Mucosa of rectum (tissue), 2 donors: ENCODE measurements at regions not wholly inside any gene's neighbourhood (a gene's known extent, or its start where the extent isn't known, plus 50 kb on each side); places are given as distances from the start of the nearest gene placed in this dataset.

Experiments used
- H3K27ac ChIP-seq, 2 donors: one replicate each; pipeline ENCODE4 v1.7.0; 2013; ENCODE audit warnings: inconsistent platforms in 2 of 2, low read depth in 2 of 2, low read length in 2 of 2
- H3K27me3 ChIP-seq, 2 donors: one replicate each; pipeline ENCODE4 v1.7.0; 2013; ENCODE audit warnings: low read length in 2 of 2; ENCODE audit not compliant: control insufficient read depth in 2 of 2, insufficient read depth in 2 of 2
- H3K36me3 ChIP-seq, 2 donors: one replicate each; pipeline ENCODE4 v1.7.0; 2013; ENCODE audit warnings: low read length in 2 of 2; ENCODE audit not compliant: control insufficient read depth in 2 of 2, insufficient read depth in 2 of 2
- H3K4me1 ChIP-seq, 2 donors: one replicate each; pipeline ENCODE4 v1.7.0; 2013; ENCODE audit warnings: low read length in 2 of 2, mild to moderate bottlenecking in 1 of 2; ENCODE audit not compliant: control insufficient read depth in 2 of 2, insufficient read depth in 2 of 2
- H3K4me3 ChIP-seq, 2 donors: one replicate each; pipeline ENCODE4 v1.7.0; 2013; ENCODE audit warnings: low read length in 2 of 2
- H3K9ac ChIP-seq, 2 donors: one replicate each; pipeline ENCODE4 v1.7.0; 2013; ENCODE audit warnings: low read length in 2 of 2, low read depth in 1 of 2, mild to moderate bottlenecking in 1 of 2
- H3K9me3 ChIP-seq, 2 donors: one replicate each; pipeline ENCODE4 v1.7.0; 2013; ENCODE audit warnings: low read length in 2 of 2; ENCODE audit not compliant: control insufficient read depth in 2 of 2
- donor health status: healthy.
- donor health status: Normal muscosa, but diverticular disease.

DNA sequence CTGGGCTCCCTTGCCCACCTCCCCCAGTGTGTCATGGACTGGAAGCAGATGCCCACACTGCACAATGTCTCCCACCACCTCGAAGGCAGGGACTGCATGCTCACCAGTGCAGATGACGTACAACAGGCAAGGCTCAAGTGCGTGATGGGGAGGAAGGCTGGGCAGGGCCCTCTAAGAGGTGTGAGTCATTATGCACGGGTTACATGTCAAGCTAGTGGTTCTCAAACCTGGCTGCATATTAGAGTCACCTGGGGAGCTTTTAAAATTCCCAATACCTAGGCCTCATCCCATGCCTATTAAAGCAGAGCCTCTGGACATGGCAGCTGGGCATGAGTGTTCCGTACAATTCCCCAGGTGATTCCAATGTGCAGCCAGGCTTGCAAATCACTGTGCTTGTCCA lies 137.9 kb upstream of the NGF start:
- Histone ChIP-seq H3K9me3 (no peaks in the 10 kb centered on the region), H3K4me1 (no peaks in the 10 kb centered on the region)

DNA sequence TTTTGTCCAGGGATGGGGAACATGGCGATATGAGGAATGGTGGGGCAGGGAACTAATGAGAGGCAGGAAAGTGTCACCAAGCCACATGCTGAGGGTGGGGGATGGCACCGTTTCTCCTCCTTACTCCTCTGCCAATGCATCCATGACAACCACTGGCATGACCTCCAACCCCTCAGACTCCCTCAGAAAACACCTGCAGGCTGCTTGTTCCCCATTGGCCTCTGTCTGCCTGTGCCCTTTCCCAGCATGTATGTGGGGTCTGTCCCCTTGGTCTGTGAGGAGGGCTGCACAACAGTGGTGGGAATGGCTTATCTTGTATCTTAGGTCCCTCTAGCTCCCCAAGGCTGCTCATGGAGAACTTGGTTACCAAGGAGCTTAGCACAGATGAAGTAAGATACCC lies 137.2 kb upstream of the NGF start:
- Histone ChIP-seq H3K27ac (no peak overlapping the region), H3K4me3 (no peak overlapping the region), H3K4me1 (peaks cover 0 to 2% of the 10 kb centered on the region in 2 donors), H3K9me3 (no peaks in the 10 kb centered on the region), H3K36me3 (no peaks in the 10 kb centered on the region), H3K27me3 (no peaks in the 10 kb centered on the region), H3K9ac (no peak overlapping the region)

More for the DNA sequence above, 137.9 kb upstream of the NGF start:
- Histone ChIP-seq H3K36me3 (no peaks in the 10 kb centered on the region), H3K4me3 (no peak overlapping the region), H3K27ac (no peak overlapping the region), H3K9ac (no peak overlapping the region), H3K27me3 (no peaks in the 10 kb centered on the region)

DNA sequence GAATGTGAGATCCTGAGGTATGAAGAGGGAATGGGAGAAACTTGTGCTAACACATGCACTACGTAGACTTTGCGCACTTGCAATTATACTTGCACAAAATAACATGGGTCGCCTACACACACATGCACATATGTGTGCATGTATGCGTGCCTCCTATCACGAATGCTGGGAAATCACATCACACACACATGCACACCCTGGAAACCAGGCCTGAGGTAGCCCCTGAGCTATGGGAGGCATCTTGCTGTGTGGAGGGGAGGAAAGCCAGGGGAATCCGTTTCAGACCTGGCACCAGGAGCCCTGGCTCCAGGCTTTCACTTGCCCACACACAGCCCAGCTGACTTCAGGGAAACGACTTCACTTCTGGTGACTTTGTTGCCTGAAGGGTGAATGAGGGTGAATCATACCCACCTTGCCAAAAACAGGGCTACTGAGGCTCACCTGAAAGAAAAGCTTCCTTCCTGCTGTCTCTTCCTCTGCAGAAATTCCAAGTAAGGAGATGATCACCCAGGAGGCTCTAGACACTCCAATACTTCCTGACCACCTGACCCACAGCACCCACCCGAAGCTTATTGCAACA lies 136.0 kb upstream of the NGF start:
- no peak overlapping the region for H3K27ac ChIP-seq
- H3K9me3 ChIP-seq = no peaks in the 10 kb centered on the region
- no peak overlapping the region for H3K9ac ChIP-seq
- no peaks in the 10 kb centered on the region for H3K27me3 ChIP-seq
- H3K36me3 ChIP-seq = no peaks in the 10 kb centered on the region
- H3K4me1 ChIP-seq = peaks cover 0 to 3% of the 10 kb centered on the region in 2 donors
- H3K4me3 ChIP-seq = no peak overlapping the region

DNA sequence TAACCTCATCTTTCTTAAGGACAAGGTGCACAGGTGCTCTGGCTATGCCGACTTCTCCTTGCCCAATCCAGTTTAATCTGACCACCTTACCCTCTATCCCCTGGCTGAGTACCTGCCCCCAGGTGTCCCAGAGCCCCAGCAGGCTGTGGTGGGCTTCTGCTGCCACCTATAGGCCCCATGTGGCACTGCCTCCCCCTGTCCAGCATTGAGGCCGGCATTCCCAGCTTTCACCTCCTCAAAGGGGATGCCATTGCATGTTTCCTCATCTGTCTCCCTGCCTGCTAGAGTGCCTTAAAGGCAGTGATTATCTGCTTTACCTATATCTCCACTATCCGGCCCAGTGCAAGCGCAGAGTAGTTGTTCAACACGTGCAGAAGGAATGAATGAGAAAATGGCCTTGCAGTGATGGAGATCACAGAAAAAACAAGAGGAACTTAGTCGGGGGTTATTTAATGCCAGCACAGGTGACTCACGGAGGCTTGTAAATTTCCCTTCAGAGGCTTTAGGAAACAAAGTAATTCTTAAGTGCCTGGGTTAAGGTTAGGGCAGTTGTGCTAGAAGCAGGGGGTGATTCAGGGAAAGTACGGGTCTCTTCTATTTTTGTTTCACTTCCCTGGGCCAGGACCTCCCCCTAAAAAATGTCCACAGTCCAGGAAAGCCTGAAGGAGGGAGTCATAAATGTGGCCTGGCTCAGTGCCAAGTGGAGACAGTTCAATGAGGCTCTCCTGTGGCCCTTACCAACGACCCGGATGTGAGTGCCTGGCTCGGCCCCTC lies 131.8 kb upstream of the NGF start:
- no peaks in the 10 kb centered on the region for H3K9me3 ChIP-seq
- no peak overlapping the region for H3K27ac ChIP-seq
- H3K36me3 ChIP-seq = no peaks in the 10 kb centered on the region
- no peak overlapping the region for H3K4me3 ChIP-seq
- peaks cover 0 to 3% of the 10 kb centered on the region in 2 donors for H3K4me1 ChIP-seq
- H3K9ac ChIP-seq = no peak overlapping the region
- no peaks in the 10 kb centered on the region for H3K27me3 ChIP-seq

DNA sequence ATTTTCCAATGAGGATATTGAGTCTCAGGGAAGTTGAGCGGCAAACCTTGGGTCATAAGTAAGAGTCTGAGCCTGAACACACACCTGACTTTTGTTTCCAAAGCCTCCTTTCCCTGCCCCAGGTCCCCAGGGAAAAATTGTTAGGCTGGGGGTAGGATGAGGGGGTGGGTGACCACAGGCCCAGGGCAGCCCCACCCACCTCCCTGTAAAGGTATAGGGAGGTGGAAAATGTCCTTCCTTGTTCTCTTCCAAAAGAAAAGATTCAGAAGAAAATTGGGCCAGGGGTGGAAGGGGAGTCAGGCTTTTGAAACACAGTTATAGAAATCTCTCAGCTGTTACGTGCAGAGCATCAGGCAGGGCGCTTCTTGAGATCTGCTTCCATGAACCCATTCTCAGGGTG lies 129.7 kb upstream of the NGF start:
- Histone ChIP-seq H3K9ac (no peak overlapping the region), H3K27ac (no peak overlapping the region), H3K9me3 (no peaks in the 10 kb centered on the region), H3K36me3 (no peaks in the 10 kb centered on the region), H3K4me3 (no peak overlapping the region), H3K27me3 (no peaks in the 10 kb centered on the region), H3K4me1 (peaks cover 0 to 3% of the 10 kb centered on the region in 2 donors)

DNA sequence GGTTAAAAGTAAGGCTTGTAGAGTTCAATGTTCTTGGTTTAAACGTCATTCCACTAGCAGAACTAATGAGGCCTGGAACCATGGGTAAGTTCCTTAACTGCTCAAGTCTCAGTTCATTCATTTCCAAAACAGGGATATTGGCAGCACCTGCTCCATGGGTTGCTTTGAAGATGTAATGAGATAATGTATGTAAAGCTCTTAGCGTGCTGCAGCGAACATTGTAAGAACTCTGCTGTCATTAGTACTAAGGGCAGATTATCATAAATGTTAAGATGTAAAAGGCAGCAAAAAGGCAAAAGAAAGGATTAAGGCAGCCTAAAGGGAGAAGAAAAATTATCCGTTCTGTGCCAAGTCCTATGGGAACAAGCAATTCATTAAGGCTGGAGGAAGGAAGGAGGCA lies 129.1 kb upstream of the NGF start:
- no peak overlapping the region for H3K9ac ChIP-seq

DNA sequence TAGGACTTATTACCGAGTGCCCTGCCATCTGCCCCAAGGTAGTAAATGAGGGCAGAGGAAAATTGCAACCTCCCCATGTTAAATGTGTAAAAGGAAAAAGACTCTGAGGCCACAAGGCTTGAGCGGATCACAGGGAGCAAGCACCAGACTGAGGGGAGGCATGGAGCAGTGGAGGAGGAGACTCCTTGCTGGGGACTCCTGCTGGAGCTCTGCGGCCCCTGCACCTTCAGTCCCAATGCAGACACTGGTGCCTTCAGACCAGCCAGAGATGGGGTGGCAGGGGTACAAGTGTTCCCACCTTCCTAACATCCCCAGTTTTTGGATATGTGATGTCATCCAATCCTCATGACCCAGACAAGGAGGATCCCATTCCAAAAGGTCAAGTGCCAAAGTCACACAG lies 128.4 kb upstream of the NGF start:
- Histone ChIP-seq H3K4me3 (no peak overlapping the region), H3K27me3 (no peaks in the 10 kb centered on the region), H3K9me3 (no peaks in the 10 kb centered on the region), H3K36me3 (no peaks in the 10 kb centered on the region), H3K9ac (no peak overlapping the region), H3K27ac (no peak overlapping the region), H3K4me1 (peaks cover 0 to 3% of the 10 kb centered on the region in 2 donors)

More for the DNA sequence above, 129.1 kb upstream of the NGF start:
- Histone ChIP-seq H3K9me3 (no peaks in the 10 kb centered on the region), H3K4me1 (peaks cover 0 to 3% of the 10 kb centered on the region in 2 donors), H3K27me3 (no peaks in the 10 kb centered on the region), H3K27ac (no peak overlapping the region), H3K4me3 (no peak overlapping the region), H3K36me3 (no peaks in the 10 kb centered on the region)

DNA sequence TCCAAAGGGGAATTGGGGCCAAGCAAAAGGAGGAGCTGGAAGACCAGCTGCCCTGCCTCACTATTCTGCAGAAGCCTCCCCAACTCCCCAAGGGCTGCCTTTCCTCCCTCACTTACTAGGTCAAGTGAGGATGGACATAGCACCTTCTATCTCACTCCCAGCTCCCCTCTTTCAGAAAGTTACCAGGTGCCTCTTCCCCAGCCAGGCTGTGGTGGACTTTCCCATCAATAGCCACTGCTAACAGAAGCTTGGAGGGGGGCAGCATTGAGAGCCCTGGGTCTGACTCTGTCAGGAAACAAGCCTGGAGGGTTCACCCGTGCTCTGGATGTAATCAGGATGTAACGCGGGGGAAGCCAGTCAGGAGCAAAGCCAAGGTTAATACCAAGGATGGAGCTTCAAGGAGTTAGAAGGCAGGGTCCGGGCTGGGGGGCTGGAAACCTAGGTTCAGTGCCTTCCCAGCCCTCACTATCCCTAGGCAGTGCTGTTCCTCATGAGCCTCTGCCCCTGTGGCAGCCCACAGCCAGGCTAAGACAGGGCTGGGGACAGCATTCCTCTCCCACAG lies 127.8 kb upstream of the NGF start:
- Histone ChIP-seq H3K27me3 (no peaks in the 10 kb centered on the region), H3K9me3 (no peaks in the 10 kb centered on the region), H3K27ac (no peak overlapping the region), H3K4me3 (no peak overlapping the region), H3K4me1 (peaks cover 0 to 3% of the 10 kb centered on the region in 2 donors), H3K9ac (no peak overlapping the region), H3K36me3 (no peaks in the 10 kb centered on the region)

DNA sequence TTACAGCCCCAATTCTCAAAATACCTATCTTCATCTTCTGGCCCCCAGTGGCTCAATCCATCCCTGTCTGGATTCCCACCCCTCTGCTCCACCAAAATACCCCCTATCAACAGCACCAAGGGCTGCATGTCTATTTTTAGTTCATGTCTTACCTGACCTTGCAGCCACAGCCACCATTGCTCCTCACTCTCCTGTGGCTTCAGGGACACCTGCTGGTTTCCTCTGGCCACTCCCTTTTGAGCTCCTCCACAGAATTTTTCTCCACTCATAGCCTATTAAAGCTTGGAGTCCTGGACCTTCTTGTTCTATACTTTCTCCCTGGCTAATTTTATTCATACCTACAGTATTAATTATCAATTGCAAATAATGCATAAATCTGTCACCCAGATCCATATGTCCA lies 125.3 kb upstream of the NGF start:
- no peaks in the 10 kb centered on the region for H3K9me3 ChIP-seq
- no peak overlapping the region for H3K27ac ChIP-seq
- no peaks in the 10 kb centered on the region for H3K4me1 ChIP-seq
- no peaks in the 10 kb centered on the region for H3K27me3 ChIP-seq
- no peaks in the 10 kb centered on the region for H3K36me3 ChIP-seq
- no peak overlapping the region for H3K9ac ChIP-seq
- H3K4me3 ChIP-seq = no peak overlapping the region

DNA sequence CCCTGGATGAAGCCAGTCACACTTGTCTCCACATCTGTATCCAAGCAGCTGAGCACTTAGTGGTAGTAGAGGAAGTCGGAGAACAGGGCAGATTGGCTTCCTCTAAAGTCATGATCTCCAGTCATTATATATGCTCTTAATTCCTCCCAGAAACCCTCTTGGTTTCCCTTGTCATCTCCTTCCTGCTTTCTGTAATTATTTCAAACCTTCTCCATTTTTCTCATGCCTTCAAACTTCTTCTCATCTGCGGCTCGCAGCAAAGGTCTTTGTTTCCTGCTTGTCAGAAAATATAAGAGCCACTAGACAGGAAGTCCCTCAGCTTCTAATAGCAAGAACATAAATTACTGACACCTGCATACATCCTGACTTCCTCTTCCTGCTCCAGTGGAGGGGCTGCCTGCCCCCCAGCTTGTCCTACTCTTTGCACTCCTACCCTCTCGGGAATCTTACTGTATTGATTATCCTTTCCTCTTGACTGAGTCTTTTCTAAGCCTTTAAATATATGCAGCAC lies 124.6 kb upstream of the NGF start:
- Histone ChIP-seq H3K27me3 (no peaks in the 10 kb centered on the region), H3K36me3 (no peaks in the 10 kb centered on the region), H3K9me3 (no peaks in the 10 kb centered on the region), H3K4me3 (no peak overlapping the region), H3K4me1 (no peaks in the 10 kb centered on the region), H3K9ac (no peak overlapping the region), H3K27ac (no peak overlapping the region)
